H9 (cell line): ENCODE measurements at regions not wholly inside any gene's neighbourhood (a gene's known extent, or its start where the extent isn't known, plus 50 kb on each side); places are given as distances from the start of the nearest gene placed in this dataset.

Source experiments
- DNase-seq: peaks from one replicate; pipeline ENCODE4 v3.0.0-alpha.2; 2017
- H2AFZ ChIP-seq: one replicate; pipeline ENCODE4 v1.6.1; 2013; ENCODE audit warnings: mild to moderate bottlenecking, low read length, control low read depth, moderate library complexity
- H2AK5ac ChIP-seq: 2 replicates; pipeline ENCODE4 v1.6.1; 2013; ENCODE audit warnings: low read length, control low read depth, mixed read lengths; ENCODE audit not compliant: insufficient read length
- H2BK120ac ChIP-seq: one replicate; pipeline ENCODE4 v1.6.1; 2013; ENCODE audit warnings: low read depth, mild to moderate bottlenecking, low read length, control low read depth, inconsistent platforms; ENCODE audit not compliant: poor library complexity, severe bottlenecking
- H2BK12ac ChIP-seq: 2 replicates; pipeline ENCODE4 v1.6.1; 2013; ENCODE audit warnings: low read length, control low read depth, mixed read lengths, low read depth; ENCODE audit not compliant: insufficient read length
- H2BK15ac ChIP-seq: 2 replicates; pipeline ENCODE4 v1.6.1; 2013; ENCODE audit warnings: low read depth, low read length, control low read depth
- H2BK20ac ChIP-seq: one replicate; pipeline ENCODE4 v1.6.1; 2013; ENCODE audit warnings: low read depth, mild to moderate bottlenecking, low read length, control low read depth, inconsistent platforms; ENCODE audit not compliant: poor library complexity, severe bottlenecking
- H2BK5ac ChIP-seq: 2 replicates; pipeline ENCODE4 v1.6.1; 2013; ENCODE audit warnings: low read length, control low read depth, mixed read lengths; ENCODE audit not compliant: insufficient read length
- H3K14ac ChIP-seq: 2 replicates; pipeline ENCODE4 v1.6.1; 2013; ENCODE audit warnings: low read length, control low read depth; ENCODE audit not compliant: insufficient read depth
- H3K18ac ChIP-seq: 2 replicates; pipeline ENCODE4 v1.6.1; 2013; ENCODE audit warnings: low read depth, mild to moderate bottlenecking, mixed read lengths, low read length, control low read depth; ENCODE audit not compliant: insufficient read length
- H3K23ac ChIP-seq: 2 replicates; pipeline ENCODE4 v1.6.1; 2013; ENCODE audit warnings: low read length, control low read depth, mixed read lengths, low read depth; ENCODE audit not compliant: insufficient read length
- H3K23me2 ChIP-seq: 2 replicates; pipeline ENCODE4 v1.6.1; 2013; ENCODE audit warnings: low read depth, mild to moderate bottlenecking, mixed read lengths, low read length, control low read depth; ENCODE audit not compliant: insufficient read length, poor library complexity, severe bottlenecking
- H3K27ac ChIP-seq: 2 replicates; pipeline ENCODE4 v1.5.1; 2013; ENCODE audit warnings: low read length, control low read depth, mixed read lengths, low read depth; ENCODE audit not compliant: insufficient read length
- H3K27me3 ChIP-seq: 2 replicates; pipeline ENCODE4 v1.6.1; 2013; ENCODE audit warnings: low read length, control low read depth, inconsistent platforms; ENCODE audit not compliant: insufficient read depth
- H3K4ac ChIP-seq: 2 replicates; pipeline ENCODE4 v1.6.1; 2013; ENCODE audit warnings: low read depth, mild to moderate bottlenecking, control low read depth, inconsistent platforms, low read length, moderate library complexity
- H3K4me1 ChIP-seq: 2 replicates; pipeline ENCODE4 v1.6.1; 2013; ENCODE audit warnings: low read length, control low read depth, inconsistent platforms; ENCODE audit not compliant: insufficient read depth
- H3K4me2 ChIP-seq: 2 replicates; pipeline ENCODE4 v1.6.1; 2013; ENCODE audit warnings: low read length, control low read depth, mixed read lengths; ENCODE audit not compliant: insufficient read length, insufficient read depth
- H3K56ac ChIP-seq: 2 replicates; pipeline ENCODE4 v1.6.1; 2013; ENCODE audit warnings: low read depth, mild to moderate bottlenecking, mixed read lengths, low read length, control low read depth; ENCODE audit not compliant: insufficient read length
- H3K79me1 ChIP-seq: 2 replicates; pipeline ENCODE4 v1.6.1; 2013; ENCODE audit warnings: low read depth, mild to moderate bottlenecking, moderate library complexity, low read length, control low read depth, inconsistent platforms; ENCODE audit not compliant: insufficient read depth, poor library complexity, severe bottlenecking
- H3K79me2 ChIP-seq: 2 replicates; pipeline ENCODE4 v1.6.1; 2013; ENCODE audit warnings: low read length, control low read depth, inconsistent platforms; ENCODE audit not compliant: insufficient read depth
- H3K9ac ChIP-seq: 2 replicates; pipeline ENCODE4 v1.6.1; 2013; ENCODE audit warnings: low read length, control low read depth, mixed read lengths; ENCODE audit not compliant: insufficient read length; ENCODE audit errors: extremely low read depth
- H3K9me3 ChIP-seq: one replicate; pipeline ENCODE4 v1.6.1; 2013; ENCODE audit warnings: low read depth, low read length, inconsistent platforms; ENCODE audit not compliant: control insufficient read depth
- H3T11ph ChIP-seq: one replicate; pipeline ENCODE4 v1.6.1; 2013; ENCODE audit warnings: mild to moderate bottlenecking, low read length, control low read depth, inconsistent platforms
- H4K20me1 ChIP-seq: one replicate; pipeline ENCODE4 v1.6.1; 2013; ENCODE audit not compliant: control insufficient read depth, insufficient read length, insufficient read depth
- H4K5ac ChIP-seq: 2 replicates; pipeline ENCODE4 v1.6.1; 2013; ENCODE audit warnings: low read depth, mild to moderate bottlenecking, mixed read lengths, low read length, control low read depth; ENCODE audit not compliant: insufficient read length
- H4K8ac ChIP-seq: replicated peaks from 2 replicates; pipeline ENCODE4 v1.6.1; 2013; ENCODE audit warnings: low read length, control low read depth, mixed read lengths, low read depth; ENCODE audit not compliant: insufficient read length
- H4K91ac ChIP-seq: 2 replicates; pipeline ENCODE4 v1.6.1; 2013; ENCODE audit warnings: low read depth, mild to moderate bottlenecking, moderate library complexity, mixed read lengths, low read length, control low read depth; ENCODE audit not compliant: insufficient read length
- H3K27ac Mint-ChIP-seq, 3 experiments: 2 replicates in 2 of 3; 3 replicates in 1 of 3; pipeline ENCODE4 v1.8.0; 2020 to 2021; ENCODE audit warnings: mixed read lengths in 3 of 3, mild to moderate bottlenecking in 1 of 3, moderate library complexity in 1 of 3
- H3K27me3 Mint-ChIP-seq: 2 replicates; pipeline ENCODE4 v1.8.0; 2021; ENCODE audit warnings: low read depth, mild to moderate bottlenecking, moderate library complexity, mixed read lengths
- H3K36me3 Mint-ChIP-seq, 3 experiments: 2 replicates in 2 of 3; 3 replicates in 1 of 3; pipeline ENCODE4 v1.8.0; 2020 to 2021; ENCODE audit warnings: low read depth in 3 of 3, mixed read lengths in 3 of 3; ENCODE audit not compliant: insufficient read depth in 1 of 3
- H3K4me1 Mint-ChIP-seq, 2 experiments: 2 replicates each; pipeline ENCODE4 v1.8.0; 2020; ENCODE audit warnings: mixed read lengths in 2 of 2
- H3K4me3 Mint-ChIP-seq, 2 experiments: 2 replicates in 1 of 2; 3 replicates in 1 of 2; pipeline ENCODE4 v1.8.0; 2020 to 2021; ENCODE audit warnings: mild to moderate bottlenecking in 2 of 2, mixed read lengths in 2 of 2, moderate library complexity in 1 of 2
- H3K9me3 Mint-ChIP-seq, 2 experiments: 2 replicates in 1 of 2; 3 replicates in 1 of 2; pipeline ENCODE4 v1.8.0; 2020; ENCODE audit warnings: mild to moderate bottlenecking in 2 of 2, mixed read lengths in 2 of 2, moderate library complexity in 1 of 2
- WGBS: extraction: QIAGEN DNeasy Blood & Tissue Kit; methylation state at CpG from one replicate; pipeline ENCODE4 v1.1.7; 2013; ENCODE audit warnings: missing lambda C conversion rate, low lambda C conversion rate, mixed read lengths; ENCODE audit not compliant: insufficient read length; ENCODE audit errors: extremely low coverage; 5-methylcytosine and 5-hydroxymethylcytosine counted together
- TF ChIP-seq, protein P1 (sequence below): fragments of 200-600 bp; sonication (generic); conservative IDR thresholded peaks from 3 replicates; pipeline ENCODE4 v1.8.0; 2021; ENCODE audit warnings: antibody characterized with exemption, mild to moderate bottlenecking

GRCh38 chr16:87107201-87107600 lies 210.0 kb downstream of the C16orf95 start:
- no peak overlapping the region for H2BK12ac ChIP-seq
- Mint-ChIP-seq H3K27me3 (no peaks in the 10 kb centered on the region; the same call in none of the 2 replicates), H3K4me3 (no peak overlapping the region), H3K27ac (no peak overlapping the region), H3K4me1 (peaks cover 23 to 26% of the 10 kb centered on the region in 2 experiments), H3K36me3 (peaks cover 0 to 2% (median 0%) of the 10 kb centered on the region in 3 experiments; a peak in 2 of 7 replicates), H3K9me3 (peaks cover 0 to 9% of the 10 kb centered on the region in 2 experiments; a peak in 3 of 5 replicates)
- no peaks in the 10 kb centered on the region for H3K27me3 ChIP-seq
- no peak overlapping the region for H2BK120ac ChIP-seq
- H3K4me2 ChIP-seq = no peak overlapping the region
- H3K18ac ChIP-seq = no peak overlapping the region
- DNase-seq = no peak
- no peaks in the 10 kb centered on the region for H3K79me1 ChIP-seq
- H2BK20ac ChIP-seq = no peak overlapping the region
- H3K14ac ChIP-seq = no peak overlapping the region
- H4K91ac ChIP-seq = no peak overlapping the region
- H3K79me2 ChIP-seq = no peaks in the 10 kb centered on the region
- H2BK15ac ChIP-seq = no peak overlapping the region
- H2AK5ac ChIP-seq = no peak overlapping the region
- peaks cover 7% of the 10 kb centered on the region; the same call in 1 of the 2 replicates for H3K4me1 ChIP-seq
- WGBS = no CpG with 5 or more reads among the region's 2 CpGs
- no peak overlapping the region for H4K5ac ChIP-seq
- H3T11ph ChIP-seq = no peak overlapping the region
- TF ChIP-seq, protein P1, sequence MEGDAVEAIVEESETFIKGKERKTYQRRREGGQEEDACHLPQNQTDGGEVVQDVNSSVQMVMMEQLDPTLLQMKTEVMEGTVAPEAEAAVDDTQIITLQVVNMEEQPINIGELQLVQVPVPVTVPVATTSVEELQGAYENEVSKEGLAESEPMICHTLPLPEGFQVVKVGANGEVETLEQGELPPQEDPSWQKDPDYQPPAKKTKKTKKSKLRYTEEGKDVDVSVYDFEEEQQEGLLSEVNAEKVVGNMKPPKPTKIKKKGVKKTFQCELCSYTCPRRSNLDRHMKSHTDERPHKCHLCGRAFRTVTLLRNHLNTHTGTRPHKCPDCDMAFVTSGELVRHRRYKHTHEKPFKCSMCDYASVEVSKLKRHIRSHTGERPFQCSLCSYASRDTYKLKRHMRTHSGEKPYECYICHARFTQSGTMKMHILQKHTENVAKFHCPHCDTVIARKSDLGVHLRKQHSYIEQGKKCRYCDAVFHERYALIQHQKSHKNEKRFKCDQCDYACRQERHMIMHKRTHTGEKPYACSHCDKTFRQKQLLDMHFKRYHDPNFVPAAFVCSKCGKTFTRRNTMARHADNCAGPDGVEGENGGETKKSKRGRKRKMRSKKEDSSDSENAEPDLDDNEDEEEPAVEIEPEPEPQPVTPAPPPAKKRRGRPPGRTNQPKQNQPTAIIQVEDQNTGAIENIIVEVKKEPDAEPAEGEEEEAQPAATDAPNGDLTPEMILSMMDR = no peak
- H3K27ac ChIP-seq = no peak overlapping the region
- H3K23ac ChIP-seq = no peak overlapping the region
- H3K23me2 ChIP-seq = no peaks in the 10 kb centered on the region
- no peak overlapping the region for H2AFZ ChIP-seq
- H3K9ac ChIP-seq = no peak overlapping the region
- no peaks in the 10 kb centered on the region for H3K9me3 ChIP-seq
- H4K8ac ChIP-seq = no peak overlapping the region
- H4K20me1 ChIP-seq = no peaks in the 10 kb centered on the region
- no peak overlapping the region for H2BK5ac ChIP-seq
- no peak overlapping the region for H3K4ac ChIP-seq
- no peak overlapping the region for H3K56ac ChIP-seq
